Liver (tissue), 3 donors: ENCODE measurements at regions not wholly inside any gene's neighbourhood (a gene's known extent, or its start where the extent isn't known, plus 50 kb on each side); places are given as distances from the start of the nearest gene placed in this dataset.

ENCODE experiments used
- CTCF ChIP-seq: fragments of 150-350 bp; IDR thresholded peaks from 2 replicates; pipeline ENCODE4 v1.5.1; 2017; ENCODE audit warnings: improper control_type of control experiment, low read depth, low read length; ENCODE audit not compliant: missing input control
- FOXA1 ChIP-seq: IDR thresholded peaks from 2 replicates; pipeline ENCODE4 v1.6.1; 2016; ENCODE audit warnings: antibody characterized with exemption
- RAD21 ChIP-seq, 2 donors: IDR thresholded peaks; 2 replicates each; pipeline ENCODE4 v1.6.1; 2016; ENCODE audit warnings: antibody characterized with exemption in 2 of 2, mild to moderate bottlenecking in 2 of 2
- RXRA ChIP-seq, 2 donors: IDR thresholded peaks; 2 replicates each; pipeline ENCODE4 v1.6.1; 2017 to 2018; ENCODE audit warnings: antibody characterized with exemption in 2 of 2, mild to moderate bottlenecking in 1 of 2
- TAF1 ChIP-seq: conservative IDR thresholded peaks from 2 replicates; pipeline ENCODE4 v1.6.1; 2016; ENCODE audit warnings: antibody characterized with exemption, mild to moderate bottlenecking
- YY1 ChIP-seq: IDR thresholded peaks from 2 replicates; pipeline ENCODE4 v1.6.1; 2016; ENCODE audit warnings: antibody characterized with exemption, mild to moderate bottlenecking
- ZBTB33 ChIP-seq: IDR thresholded peaks from 2 replicates; pipeline ENCODE4 v1.6.1; 2016; ENCODE audit warnings: antibody characterized with exemption
- TF ChIP-seq, protein P1 (sequence below): IDR thresholded peaks from 2 replicates; pipeline ENCODE4 v1.6.1; 2016; ENCODE audit warnings: antibody characterized with exemption, mild to moderate bottlenecking
- donor health status: healthy.
- donor health status: healthy.

GRCh38 chr5:28975508-28975907 lies 1937.1 kb upstream of the CDH9 start:
- TF ChIP-seq CTCF = no peak
- TF ChIP-seq RAD21 (IDR thresholded peaks at IDR 0.05) = no peak
- TF ChIP-seq TAF1 = no peak
- no peak for TF ChIP-seq RXRA (IDR thresholded peaks at IDR 0.05)
- no peak for TF ChIP-seq ZBTB33
- no peak for TF ChIP-seq YY1
- TF ChIP-seq FOXA1 = no peak
- TF ChIP-seq, protein P1, sequence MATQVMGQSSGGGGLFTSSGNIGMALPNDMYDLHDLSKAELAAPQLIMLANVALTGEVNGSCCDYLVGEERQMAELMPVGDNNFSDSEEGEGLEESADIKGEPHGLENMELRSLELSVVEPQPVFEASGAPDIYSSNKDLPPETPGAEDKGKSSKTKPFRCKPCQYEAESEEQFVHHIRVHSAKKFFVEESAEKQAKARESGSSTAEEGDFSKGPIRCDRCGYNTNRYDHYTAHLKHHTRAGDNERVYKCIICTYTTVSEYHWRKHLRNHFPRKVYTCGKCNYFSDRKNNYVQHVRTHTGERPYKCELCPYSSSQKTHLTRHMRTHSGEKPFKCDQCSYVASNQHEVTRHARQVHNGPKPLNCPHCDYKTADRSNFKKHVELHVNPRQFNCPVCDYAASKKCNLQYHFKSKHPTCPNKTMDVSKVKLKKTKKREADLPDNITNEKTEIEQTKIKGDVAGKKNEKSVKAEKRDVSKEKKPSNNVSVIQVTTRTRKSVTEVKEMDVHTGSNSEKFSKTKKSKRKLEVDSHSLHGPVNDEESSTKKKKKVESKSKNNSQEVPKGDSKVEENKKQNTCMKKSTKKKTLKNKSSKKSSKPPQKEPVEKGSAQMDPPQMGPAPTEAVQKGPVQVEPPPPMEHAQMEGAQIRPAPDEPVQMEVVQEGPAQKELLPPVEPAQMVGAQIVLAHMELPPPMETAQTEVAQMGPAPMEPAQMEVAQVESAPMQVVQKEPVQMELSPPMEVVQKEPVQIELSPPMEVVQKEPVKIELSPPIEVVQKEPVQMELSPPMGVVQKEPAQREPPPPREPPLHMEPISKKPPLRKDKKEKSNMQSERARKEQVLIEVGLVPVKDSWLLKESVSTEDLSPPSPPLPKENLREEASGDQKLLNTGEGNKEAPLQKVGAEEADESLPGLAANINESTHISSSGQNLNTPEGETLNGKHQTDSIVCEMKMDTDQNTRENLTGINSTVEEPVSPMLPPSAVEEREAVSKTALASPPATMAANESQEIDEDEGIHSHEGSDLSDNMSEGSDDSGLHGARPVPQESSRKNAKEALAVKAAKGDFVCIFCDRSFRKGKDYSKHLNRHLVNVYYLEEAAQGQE = no peak
